HG03469 (cell line): ENCODE measurements at regions not wholly inside any gene's neighbourhood (a gene's known extent, or its start where the extent isn't known, plus 50 kb on each side); places are given as distances from the start of the nearest gene placed in this dataset.
"Not testable (repeated sequence)": the region's sequence is repeated elsewhere in the genome, so short reads cannot be mapped to it uniquely, and the experiment has no call there.

ENCODE experiments used
- ATAC-seq: cut with Tn5 transposase; IDR thresholded peaks from one replicate; pipeline ENCODE4 v1.9.1; 2021; ENCODE audit warnings: mild to moderate bottlenecking, moderate library complexity, moderate number of reproducible peaks; ENCODE audit not compliant: unreplicated experiment

DNA sequence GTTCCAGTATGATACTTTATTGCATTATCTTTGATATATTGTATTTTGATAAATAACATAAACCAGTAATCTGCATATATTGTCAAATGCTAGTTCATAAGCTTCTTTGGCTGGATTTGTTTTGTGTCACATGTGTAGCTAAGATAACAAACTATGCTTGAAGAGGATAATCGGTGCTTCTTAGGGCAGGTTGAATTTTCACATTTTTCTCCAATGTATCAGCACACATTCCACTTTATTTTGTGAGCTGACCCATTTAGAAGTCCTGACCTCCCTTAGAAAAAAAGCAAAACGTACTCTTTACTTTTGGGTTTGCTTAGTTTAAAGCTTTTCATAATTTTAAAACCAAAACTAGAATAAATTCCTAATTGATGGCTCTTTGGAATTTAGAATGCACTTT is 277.7 kb upstream of the DDHD1 start:
- ATAC-seq, result no peak

GRCh38 chr14:53412819-53413675 is 259.9 kb upstream of the DDHD1 start:
- no peak for ATAC-seq

GRCh38 chr14:53411125-53411524 is 258.0 kb upstream of the DDHD1 start:
- no peak for ATAC-seq

- ATAC-seq, result no peak
These were observed 256.8 kb upstream of the DDHD1 start for GRCh38 chr14:53409969-53410368.

DNA sequence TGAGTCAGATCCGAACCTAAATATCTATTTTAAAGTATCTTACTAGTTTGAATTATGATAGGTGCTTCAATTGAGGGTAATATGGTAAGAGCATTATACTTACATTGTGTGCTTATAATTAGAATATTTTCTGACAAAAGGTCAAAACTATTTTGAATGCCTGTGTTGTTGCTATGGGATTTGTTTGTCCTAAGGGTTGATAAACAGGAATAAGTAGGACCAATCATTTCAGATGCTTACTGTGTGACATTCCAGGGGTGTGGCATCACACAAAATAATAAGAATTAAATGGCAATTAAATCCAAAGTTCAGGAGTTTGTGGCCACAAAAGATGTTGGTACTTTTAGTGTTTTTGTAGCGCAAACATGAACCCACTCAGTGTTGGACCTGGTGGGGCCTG is 256.2 kb upstream of the DDHD1 start:
- no peak for ATAC-seq

DNA sequence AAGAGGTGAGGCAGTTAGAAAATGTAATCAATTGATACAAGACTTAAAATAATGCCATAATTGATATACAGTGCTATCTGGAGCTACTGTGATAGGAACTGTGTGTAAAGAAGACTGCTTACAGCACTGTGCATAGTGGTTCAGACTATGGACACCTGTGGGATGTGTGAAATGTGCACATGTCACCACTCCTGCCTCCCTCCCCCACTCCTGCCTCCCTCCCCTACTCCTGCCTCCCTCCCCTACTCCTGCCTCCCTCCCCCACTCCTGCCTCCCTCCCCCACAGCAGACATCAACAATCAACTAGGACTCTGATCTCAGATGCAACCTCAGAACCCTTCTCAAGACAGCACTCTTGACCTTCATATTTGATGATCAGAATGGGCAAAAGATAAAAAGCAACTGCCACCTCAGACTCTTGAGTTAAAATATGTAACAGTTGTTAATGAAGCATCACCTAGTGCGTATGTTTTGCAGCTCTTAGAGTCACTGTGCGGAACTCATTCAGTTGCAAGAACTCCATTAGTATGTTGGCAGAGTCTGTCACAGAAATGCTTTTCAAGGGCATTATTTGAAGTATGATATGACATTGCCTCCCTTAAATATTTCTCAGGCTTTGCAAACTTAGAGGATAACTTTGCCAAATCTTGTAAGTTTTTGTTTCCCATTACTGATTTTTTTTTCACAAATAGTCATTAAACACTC is 255.2 kb upstream of the DDHD1 start:
- ATAC-seq, result no peak

DNA sequence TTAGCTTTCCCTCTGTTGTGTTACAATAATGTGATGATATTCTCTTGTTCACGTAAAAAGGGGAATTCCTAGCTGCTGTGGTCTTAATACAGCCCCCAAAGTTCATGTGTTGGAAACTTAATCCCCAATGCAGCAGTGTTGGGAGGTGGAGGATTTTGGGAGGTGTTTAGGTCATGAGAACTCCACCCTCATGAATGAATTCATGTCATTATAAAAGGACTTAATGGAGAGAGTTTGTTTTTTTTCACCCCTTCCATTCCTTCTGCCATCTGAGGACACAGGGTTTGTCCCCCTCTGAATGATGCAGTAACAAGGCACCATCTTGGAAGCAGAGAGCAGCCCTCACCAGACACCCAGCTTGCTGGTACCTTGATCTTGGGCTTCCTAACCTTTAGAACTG is 253.4 kb upstream of the DDHD1 start:
- ATAC-seq, result no peak

DNA sequence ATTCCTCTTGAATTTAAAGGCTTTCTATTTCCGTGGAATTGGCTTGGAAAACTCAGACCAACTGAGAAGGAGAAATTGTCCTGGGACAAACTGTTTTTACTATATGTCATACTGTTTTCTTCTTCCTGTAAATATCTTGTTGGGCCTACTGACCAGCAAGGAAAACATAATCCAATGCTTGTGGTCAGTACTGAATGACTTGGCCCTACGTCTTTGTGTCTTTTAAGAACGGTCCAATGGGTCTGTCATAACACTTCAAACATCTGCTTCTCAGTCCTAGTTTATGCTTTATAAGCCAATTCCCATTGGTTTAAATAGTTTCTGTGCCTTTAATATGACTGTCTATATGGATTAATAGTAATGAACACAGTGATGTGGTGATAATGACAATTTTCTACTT is 248.5 kb upstream of the DDHD1 start:
- no peak for ATAC-seq

GRCh38 chr14:53399057-53399456 is 245.9 kb upstream of the DDHD1 start:
- ATAC-seq, result no peak

DNA sequence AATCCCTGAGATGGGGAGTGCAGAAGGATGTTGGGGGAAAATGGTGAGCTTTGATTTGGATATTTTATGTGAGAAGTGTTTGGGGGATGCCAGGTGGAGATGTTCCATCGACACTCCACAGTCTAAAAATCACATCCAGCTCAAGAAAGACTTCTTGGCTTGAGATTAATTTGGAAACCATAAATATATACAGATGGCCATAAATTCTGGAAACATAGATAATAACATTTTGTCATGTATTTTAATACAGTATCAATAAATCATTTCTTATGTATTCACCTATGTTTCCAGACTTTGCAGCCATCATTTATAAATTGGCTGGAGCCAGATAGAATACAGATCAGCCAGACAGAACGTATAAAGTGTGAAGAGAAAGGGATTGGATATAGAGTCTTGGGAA is 245.5 kb upstream of the DDHD1 start:
- no peak for ATAC-seq

- ATAC-seq, result not testable (repeated sequence)
These were observed 242.1 kb upstream of the DDHD1 start for GRCh38 chr14:53395267-53395666.

- ATAC-seq, result no peak
These were observed 238.6 kb upstream of the DDHD1 start for GRCh38 chr14:53391631-53392285.

DNA sequence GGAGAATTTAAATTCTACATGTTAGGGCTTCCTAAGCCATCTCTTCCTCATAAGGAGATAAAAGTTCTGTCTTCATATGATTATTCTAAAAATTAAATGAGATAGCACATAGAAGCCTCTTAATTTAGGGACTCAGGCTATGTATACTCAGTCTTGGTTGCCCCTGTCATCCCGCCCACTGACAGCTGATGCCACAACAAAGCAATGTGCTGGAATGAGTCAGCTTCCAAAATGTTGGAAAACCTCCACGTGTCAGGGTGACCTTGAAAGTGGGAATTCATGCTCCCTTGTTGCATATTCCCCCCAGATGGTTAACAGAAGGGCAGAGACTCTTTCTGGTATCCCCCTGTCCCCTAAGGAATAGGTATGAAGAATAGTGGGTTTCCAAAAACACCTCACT is 238.0 kb upstream of the DDHD1 start:
- ATAC-seq, result no peak

DNA sequence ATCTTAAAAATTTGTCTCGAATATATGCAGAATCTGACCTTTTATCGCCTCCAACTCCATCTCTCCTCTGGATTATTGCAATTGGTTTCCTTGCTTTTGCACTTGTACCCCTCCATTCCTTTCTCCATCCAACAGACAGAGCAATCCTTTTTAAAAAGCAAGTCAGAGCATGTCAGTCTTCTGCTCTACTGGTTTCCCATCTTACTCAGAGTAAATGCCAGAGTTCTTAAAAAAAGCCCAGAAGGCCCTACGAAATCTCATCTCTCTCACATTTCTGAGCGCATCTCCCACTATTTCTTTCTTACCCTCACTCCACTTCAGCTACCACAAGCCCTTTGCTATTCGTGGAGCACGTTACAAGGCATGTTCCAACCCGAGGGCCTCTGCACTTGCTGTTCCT is 236.9 kb upstream of the DDHD1 start:
- ATAC-seq, result no peak

- ATAC-seq, result no peak
These were observed 236.1 kb upstream of the DDHD1 start for GRCh38 chr14:53389202-53389601.

DNA sequence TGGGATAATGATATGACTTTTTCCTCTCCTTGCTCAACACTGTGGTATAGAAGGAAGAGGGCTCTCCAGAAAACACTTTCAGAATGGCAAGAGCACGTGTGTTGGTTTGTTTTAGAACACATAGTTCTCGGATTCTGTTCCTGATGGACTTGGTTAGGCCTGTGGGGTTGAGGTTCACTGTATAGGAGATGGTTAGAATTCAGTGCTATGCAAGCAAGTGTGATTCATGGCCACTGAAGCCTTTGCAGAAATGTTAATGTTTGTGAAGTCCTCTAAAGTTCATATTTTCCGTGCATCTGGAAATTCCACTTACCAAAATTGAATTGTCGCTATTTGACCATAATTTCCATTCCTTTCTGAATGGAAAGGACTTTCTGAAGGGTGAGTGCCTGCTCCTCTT is 233.2 kb upstream of the DDHD1 start:
- no peak for ATAC-seq

- no peak for ATAC-seq
These were observed 231.4 kb upstream of the DDHD1 start for GRCh38 chr14:53384536-53384935.

- no peak for ATAC-seq
These were observed 230.9 kb upstream of the DDHD1 start for GRCh38 chr14:53384073-53384472.

DNA sequence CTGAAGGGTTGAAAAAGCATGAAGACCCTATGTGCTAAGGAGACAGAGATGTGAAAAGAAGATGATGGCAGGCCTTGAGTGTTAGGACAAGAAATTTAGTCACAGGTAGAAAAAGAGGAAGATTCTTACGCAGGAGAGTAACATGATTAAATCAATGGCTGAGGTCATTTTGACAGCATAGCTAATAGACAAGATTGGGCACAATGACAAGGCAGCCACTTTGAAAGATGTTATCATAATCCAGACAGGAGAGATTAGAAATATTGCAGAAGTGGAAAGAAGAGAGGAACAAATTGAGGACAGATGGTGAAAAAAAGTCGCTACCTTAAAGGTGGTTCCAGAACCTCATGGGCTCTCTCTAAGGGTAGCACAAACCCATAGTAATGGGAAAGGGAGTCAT is 228.8 kb upstream of the DDHD1 start:
- no peak for ATAC-seq

DNA sequence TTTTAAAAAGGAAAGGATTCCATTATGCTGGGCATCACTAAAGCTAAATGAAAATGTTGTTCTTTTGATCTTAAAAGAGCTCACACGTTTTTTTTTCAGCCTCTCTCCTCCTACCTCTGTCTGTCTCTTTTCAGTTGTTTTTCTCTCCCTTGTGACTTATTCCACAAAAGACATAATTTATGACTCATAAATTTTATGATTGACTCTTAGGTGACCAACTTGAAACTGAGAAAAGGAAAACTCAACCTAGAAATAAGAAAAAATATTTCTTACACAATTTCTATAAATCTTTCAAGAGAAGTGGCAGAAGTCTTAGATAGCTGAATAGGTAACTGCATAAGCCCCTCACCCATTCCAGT is 227.7 kb upstream of the DDHD1 start:
- no peak for ATAC-seq

- ATAC-seq, result no peak
These were observed 227.1 kb upstream of the DDHD1 start for GRCh38 chr14:53380052-53380866.
